Activated CD4-positive, alpha-beta T cell treated with anti-CD3 and anti-CD28 coated beads, Interleukin-2, amount 50 U/mL, for 48 hours (primary cell): ENCODE measurements at regions not wholly inside any gene's neighbourhood (a gene's known extent, or its start where the extent isn't known, plus 50 kb on each side); places are given as distances from the start of the nearest gene placed in this dataset.
A peak's percentile ranks its signal among the peaks of the same experiment; 100 is the strongest.

Experiments used
- DNase-seq, 2 experiments: peaks; one replicate each; pipeline ENCODE4 v3.0.0-alpha.2; 2020

- DNase-seq, result peak; percentile 38 to 55
Measured at GRCh38 chr14:75333606-75334548, 55.2 kb downstream of the FOS start.

DNA sequence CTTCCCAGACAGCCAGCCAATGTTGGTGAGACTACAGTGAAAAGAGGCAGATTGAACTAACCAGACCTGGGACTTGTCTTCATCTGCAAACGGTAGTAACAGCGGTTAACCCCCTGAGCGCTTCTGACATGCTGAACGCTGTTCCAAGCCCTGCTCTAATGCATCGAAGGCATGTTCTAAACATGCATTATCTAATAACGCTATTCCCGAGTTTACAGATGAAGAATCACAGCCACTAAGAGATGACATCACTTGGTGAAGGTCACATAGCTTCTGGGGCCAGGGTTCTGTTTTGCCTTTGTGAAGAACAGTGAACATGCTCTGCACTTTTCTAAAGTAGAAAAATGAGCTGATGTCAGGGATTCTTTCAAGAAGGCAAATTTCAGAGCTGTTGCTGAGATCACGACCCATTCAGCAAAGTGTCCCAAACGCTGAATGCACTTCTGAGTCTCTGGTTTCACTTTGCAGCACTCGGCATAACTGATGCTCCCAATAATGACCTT, 56.0 kb downstream of the FOS start:
- DNase-seq, result no peak

DNA sequence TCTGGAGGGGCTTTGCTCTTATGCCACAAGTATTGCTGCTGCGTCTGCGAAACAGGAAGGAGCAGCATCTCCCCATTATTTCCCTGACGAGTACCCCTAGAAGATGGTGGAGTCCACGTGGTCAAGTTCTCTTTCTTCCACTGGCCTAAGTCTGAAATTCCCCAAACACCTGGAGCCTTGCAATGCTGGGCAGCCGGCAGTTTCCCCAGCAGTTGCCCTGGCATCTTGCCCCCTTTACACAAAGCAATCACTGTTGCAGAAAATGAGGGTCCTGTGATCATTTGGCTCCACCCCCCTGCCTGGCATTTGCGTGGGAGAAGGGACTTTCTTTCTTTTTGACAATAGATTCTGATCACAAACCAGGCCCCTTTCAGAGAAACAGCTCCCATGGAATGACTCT, 56.9 kb downstream of the FOS start:
- no peak for DNase-seq

GRCh38 chr14:75338398-75338797, 59.8 kb downstream of the FOS start:
- DNase-seq, result no peak

- DNase-seq, result no peak
Measured at GRCh38 chr14:75339059-75339458, 60.4 kb downstream of the FOS start.

DNA sequence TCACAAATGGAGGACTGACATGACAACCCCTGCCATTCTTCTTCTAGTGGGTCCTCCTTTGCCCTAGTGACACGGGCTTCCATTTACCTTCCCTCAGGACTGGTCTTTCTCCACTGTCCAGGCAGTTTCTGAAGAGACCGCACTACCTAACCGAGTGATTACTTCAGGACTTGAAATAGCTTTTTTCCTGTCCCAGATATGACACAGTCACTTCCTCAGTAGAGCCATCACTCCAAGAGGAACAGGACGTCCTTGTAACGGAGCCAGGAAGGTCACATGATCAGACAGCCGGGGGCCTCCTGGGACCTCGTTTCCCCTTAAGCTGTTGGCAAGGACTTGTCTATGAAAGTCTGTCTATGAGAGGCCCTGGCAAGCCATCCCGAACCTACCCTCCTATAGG, 62.3 kb downstream of the FOS start:
- DNase-seq, result no peak

DNA sequence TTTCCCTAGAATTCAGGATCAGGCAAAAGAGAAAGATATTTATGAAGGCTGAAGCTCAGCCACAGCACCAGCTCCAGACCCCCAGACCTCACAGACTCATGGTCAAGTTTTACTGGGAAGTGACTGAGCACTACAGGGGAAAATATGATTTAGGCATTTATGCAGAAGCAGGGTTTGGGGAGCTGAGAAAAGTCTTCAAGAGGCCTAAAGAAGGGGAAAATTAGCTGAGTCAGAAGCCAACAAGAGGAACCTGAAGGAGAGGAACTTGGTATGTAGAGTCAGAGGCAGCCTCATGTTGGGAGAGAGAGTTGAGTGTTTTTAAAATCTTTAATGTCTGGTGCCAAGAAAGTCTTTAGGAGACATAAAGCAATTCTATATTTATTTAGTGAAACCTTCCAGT, 63.0 kb downstream of the FOS start:
- no peak for DNase-seq

DNA sequence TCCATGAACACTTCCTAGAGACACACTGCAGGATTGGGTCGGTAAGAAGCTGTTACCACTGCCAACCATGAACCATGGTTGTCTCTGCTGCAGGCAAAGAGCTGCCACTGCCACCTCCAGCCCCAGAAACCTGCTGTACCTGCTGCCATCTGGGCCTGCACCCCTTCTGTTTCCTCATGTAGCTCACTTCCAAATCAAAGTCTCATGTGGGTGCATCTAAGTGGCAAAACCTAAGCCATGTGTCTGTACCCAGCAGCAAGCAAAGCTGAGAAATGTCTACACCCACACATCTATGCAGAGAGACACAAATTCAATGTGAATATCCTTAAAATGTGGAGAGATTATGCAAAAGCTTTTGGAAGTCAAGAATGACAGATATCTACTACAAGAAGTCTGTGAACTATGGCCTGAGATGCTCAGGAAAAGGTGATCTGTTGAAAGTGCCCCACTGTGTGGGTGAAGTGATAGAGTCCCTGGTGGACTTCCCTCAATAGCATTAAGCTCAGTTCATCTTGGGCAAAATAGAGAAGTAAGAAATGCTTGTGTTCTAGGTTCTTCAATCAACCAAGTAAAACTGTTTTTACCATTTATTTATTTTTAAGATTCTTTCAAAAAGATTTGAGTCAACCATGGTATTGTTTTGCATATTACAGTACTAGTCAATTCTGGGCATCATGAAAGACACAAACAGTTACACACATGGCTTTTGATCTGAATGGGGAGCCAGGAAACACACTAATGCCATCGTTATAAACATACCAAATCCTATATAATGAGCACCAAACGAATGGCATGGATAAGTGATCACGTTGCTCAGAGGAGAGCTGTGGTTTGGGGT, 64.4 kb downstream of the FOS start:
- no peak for DNase-seq

DNA sequence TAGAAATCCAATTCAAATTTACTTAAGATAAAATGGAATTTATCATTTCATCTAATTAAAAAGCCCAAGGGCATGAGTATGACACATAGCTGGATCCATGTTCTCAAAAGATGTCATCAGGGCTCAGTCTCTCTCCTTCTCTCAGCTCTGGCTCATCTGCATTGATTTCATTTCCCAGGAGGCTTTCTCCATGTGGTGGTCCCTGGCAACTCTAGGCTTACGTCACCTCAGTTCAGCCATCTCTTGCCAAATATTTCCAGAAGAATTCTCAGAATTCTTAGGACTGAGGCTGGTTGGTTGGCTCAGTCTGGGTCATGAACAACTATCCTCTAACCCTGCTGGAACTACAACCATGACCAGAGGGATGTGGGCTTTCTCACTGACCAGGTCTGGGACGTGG, 65.3 kb downstream of the FOS start:
- DNase-seq, result no peak

- DNase-seq, result no peak
Measured at GRCh38 chr14:75344411-75344810, 65.8 kb downstream of the FOS start.

GRCh38 chr14:75350505-75351060, 72.0 kb downstream of the FOS start:
- DNase-seq, result no peak

DNA sequence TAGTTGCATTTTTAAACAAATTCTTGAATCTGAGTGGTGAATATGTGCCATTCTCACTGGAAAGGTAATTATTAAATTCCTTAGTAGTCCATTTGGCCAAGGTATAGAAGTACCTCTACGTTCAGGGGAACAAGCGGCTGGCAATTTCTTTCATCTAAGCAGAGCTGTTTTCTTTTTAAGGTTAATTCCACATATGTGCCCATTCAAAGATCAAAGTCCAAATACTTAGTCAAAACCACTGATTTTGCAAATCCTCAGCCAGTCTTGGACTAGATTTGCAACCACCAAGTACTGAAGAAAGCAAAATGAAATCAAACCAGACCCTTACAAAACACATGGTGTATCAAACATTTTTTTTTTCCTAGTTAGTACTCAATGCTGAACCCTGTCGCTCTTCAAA, 68.7 kb upstream of the JDP2 start:
- DNase-seq, result no peak

DNA sequence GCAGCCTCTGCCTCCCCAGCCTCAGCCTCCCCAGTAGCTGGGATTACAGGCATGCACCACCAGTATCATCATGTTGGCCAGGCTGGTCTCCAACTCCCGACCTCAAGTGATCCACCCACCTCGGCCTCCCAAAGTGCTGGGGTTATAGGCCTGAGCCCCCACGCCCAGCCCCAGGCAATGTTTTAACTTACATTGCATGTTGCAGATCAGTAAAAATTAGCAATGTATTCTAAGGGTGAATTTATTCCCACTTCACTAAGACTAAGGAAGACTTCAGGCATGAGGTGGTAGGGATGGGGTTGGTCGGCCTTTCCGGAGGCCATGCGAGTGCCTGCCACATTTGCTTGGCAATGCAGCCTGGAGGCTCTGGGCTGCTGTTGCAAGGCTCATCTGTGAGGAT, 66.8 kb upstream of the JDP2 start:
- DNase-seq, result no peak

DNA sequence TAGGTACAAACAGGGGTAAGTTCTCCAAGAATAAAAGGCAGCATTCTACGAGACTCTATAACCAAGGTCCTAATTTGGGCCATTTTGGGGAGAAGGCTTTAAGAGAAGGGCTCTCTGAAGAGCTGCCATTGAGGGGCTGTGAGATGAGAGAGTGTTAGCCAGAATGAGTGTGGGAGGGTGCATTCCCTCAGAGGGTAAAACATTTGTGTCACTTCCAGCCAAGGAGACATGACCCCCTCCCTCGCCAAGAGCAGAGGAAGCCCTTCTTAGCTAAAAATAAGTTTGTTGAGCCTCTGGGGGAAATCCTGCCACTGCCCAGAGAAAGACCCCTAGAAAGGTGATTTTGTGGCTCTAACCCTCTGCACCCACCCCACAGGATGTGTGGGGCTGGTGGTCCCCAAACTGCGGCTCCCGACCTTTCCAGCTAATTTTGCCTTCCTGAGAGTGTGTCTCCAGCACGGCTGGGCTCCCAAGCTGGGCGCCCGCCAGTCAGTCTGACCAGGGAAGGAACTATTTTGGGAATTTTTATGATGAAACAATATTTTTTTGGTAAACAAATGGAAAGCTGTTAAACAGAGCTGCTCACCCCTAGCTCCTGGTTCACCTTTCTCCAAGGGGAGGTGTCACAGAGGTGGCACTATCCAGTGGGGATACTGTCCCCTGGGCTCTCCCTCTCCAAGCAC, 65.9 kb upstream of the JDP2 start:
- no peak for DNase-seq

DNA sequence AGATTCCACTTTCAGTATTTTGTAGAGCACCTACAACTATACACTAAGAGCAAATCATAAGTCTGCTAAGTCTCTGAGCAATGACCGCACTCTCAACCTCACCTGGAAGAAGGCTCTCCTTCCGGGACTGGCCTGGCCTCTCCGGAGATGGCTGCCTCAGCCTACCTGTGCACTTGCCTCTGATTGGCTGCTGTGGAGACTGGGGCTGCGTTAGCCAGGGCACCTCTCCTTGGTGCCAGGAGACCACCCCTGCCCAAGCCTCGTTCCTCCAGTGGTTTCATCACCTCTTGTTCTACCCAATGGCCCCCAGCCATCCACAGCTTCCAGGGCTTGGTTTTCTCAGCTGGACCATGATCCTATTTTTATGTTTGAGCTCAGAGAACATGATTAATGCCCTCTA, 64.7 kb upstream of the JDP2 start:
- DNase-seq, result no peak

DNA sequence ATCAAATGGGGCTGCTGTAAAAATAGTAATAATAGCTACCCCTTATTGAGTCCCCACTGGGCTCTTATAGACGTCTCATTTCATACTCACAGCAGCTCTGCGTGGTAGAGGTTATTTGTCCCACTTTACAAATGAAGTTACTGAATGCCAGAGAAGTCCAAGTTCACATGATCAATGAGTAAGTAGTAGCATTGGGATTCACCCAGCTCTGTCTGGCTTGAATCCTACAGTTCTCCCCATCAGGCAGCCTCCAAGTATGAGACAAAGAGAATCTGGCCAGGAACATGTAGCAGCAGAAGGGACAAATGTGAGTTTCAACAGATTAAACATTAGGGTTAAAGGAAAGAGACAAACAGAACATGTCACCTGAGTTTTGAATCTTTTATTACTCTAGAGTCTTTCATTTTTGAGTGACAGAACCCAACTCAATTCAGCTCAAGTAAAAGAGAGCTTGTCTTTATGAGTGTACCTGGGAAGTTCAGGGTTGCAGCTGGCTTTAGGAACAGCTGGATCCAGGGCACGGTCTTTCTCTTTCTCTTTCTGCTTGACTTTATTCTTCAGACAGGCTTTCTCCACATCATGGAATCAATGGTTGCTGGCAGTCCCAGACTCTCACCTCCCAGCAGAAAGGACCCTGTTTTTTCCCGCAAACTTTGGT, 64.1 kb upstream of the JDP2 start:
- no peak for DNase-seq

DNA sequence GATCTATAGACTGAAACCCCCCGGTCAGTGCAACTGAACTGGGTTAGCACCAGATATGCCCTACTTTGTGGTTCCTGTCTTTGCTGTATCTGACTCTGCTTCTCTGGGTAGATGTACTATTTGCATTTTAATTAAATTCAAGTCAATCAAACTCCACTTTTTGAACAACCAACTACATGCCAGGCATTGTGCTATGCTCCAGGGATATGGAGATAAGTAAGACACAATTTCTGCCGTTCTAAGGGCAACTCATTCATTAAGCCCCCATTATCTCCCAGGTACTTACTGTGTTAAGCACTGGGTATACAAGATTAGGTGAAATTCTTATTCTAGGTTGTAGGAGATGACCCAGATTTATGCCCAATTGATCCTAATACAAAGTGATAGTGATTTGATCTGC, 62.7 kb upstream of the JDP2 start:
- DNase-seq, result no peak

DNA sequence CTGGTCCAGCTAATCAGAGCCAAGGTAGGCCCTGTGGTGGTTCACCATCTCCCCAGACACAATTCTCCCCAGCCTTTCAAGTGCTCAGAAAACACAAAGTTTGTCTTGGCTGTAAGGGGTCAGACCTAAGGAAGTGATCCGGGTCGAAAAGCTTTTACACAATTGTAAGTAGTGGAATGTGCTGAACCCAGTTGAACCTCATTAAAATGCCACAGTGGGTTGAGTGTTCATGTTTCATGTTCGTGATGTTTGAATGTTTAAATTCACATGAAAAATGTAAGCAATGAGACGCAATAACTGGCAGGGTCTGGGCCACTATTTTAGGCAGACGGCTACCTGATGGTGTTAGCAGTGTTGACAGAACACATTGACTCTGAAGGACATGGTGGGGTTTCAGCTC, 60.9 kb upstream of the JDP2 start:
- DNase-seq, result no peak

DNA sequence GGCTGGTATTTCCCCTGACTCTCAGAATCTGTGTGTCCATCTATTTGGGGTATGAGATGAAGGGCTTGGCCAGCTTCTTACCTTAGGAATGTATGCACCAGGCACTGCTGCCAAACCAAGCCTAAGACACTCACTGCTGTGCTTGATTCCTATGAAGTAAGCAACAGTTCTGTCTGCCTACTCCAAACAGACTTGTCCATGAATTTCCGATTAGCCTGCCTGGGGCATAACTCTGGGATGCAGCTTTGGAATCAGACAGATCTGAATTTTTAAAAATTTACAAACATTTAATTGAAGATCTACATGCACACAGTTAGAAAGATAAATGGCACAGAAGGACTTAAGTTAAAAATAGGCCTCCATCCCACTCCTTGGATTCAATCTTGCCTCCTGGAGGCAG, 59.5 kb upstream of the JDP2 start:
- DNase-seq, result no peak

GRCh38 chr14:75369506-75369905, 58.3 kb upstream of the JDP2 start:
- no peak for DNase-seq

DNA sequence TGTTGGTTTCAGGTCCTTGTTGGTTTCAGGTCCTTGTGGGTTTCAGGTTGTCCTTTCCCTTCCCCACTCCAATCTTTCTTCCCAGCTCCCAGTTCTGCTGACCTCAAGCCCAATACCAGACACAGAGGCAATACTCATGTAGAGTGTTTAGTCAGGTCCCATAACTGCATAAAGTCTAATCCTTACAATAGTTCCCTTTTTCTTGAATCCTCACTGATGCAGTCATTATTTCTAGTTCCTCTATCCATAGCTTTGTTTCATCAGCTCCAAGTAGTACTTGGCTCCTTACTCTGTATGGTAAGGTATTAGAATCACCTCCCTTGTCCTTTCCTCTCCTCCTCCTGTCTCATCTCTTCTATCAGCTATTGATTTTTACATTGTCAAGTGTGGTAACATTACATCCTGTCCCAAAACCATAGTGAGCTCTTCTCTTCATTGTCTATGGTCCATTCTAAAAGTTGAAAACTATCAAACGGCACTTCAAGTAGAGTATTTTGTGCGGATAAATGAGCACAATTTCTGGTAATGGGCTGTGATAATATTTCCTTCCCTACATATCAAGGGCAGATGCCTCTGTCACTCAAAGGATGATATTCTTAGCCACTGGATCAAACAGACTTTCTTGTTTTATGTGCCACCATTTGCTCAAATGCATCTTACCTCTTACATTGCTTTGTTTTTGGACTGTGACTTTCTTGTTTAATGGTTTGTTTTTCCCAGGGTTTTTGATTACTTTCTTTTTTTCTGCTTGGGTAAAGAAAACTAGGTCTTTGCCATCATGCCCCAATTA, 57.2 kb upstream of the JDP2 start:
- DNase-seq, result no peak

DNA sequence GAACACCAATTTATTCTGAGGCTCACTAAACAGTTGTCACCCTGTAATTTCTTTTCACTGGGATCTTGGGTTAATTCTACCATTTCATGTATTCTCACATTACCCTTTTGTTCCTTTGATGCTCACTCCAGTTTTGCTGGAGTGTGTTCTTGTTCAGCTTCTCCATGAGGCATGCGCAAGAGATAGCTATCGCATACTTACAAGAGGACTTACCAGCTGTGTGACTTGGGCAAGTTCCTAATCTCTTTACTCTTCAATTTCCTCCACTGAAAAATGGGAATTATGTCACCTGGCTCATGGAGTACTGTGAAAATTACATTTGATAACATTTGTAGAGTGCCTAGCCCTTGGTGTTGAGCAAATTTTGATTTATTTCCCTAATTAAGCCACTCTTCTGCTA, 56.5 kb upstream of the JDP2 start:
- no peak for DNase-seq
